ENCODE measurements at regions not wholly inside any gene's neighbourhood (a gene's known extent, or its start where the extent isn't known, plus 50 kb on each side); places are given as distances from the start of the nearest gene placed in this dataset.
"Not testable (repeated sequence)": the region's sequence is repeated elsewhere in the genome, so short reads cannot be mapped to it uniquely, and the experiment has no call there.

DNA sequence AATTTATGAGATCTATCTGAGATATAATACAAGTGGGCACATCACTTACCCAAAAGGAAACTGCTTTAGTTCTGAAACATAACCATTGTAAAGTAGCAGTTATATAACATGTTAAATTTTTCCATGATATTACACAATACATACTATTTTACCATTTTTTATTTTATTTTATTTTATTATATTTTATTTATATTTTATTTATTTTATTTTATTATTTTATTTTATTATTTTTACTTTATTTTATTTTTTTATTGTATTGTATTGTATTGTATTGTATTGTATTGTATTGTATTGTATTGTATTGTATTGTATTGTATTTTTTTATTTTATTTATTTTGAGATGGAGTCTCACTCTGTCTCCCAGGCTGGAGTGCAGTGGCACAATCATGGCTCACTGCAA is 1095.9 kb downstream of the SUCLG1 start:
- DNase-seq: not testable (repeated sequence)

GRCh38 chr2:83359336-83359735 is 1099.7 kb downstream of the SUCLG1 start:
- no peak for DNase-seq

DNA sequence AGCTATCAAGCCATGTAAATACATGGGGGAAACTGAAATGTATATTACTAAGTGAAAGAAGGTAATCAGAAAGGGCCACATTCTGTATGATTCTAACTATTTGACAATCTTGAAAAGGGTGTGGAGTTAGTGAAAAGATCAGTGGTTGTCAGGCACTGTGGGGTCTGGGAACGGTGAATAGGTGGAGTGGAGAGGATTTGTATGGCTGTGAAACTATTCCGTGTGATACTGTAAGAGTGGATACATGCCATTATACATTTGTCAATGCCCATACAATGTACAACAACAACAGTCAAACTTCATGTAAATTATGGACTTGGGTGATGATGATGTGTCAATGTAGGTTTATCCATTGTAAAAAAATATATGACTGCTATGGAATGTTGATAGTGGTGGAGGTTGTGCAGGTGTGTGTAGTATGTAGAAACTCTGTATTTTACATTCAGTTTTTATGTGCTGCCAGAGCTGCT is 1116.2 kb downstream of the SUCLG1 start:
- DNase-seq: no peak

- DNase-seq: no peak
These were observed 1118.7 kb downstream of the SUCLG1 start for GRCh38 chr2:83340424-83340823.

- not testable (repeated sequence) for DNase-seq
These were observed 1119.1 kb downstream of the SUCLG1 start for GRCh38 chr2:83339942-83340341.

- DNase-seq: no peak
These were observed 1127.3 kb downstream of the SUCLG1 start for GRCh38 chr2:83331810-83332209.

- no peak for DNase-seq
These were observed 1136.0 kb downstream of the SUCLG1 start for GRCh38 chr2:83323038-83323437.

DNA sequence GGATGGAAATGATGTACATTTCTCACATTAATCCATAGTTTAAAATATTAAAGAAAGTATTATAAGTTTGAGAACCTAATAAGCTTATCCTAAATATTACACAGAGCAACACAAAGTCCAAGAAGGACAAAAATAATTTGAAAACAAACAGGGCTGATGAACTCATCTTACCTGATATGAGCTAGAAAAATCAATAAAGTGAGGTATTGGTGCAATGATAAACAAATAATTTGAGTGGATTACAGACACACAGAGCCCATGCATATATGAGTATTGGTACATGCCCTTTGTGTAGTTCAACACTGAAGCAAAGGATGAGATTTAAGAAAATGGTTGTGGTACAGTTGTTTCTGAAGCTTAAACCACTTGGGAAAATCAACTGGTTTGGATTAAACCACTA is 1139.0 kb downstream of the SUCLG1 start:
- no peak for DNase-seq

DNA sequence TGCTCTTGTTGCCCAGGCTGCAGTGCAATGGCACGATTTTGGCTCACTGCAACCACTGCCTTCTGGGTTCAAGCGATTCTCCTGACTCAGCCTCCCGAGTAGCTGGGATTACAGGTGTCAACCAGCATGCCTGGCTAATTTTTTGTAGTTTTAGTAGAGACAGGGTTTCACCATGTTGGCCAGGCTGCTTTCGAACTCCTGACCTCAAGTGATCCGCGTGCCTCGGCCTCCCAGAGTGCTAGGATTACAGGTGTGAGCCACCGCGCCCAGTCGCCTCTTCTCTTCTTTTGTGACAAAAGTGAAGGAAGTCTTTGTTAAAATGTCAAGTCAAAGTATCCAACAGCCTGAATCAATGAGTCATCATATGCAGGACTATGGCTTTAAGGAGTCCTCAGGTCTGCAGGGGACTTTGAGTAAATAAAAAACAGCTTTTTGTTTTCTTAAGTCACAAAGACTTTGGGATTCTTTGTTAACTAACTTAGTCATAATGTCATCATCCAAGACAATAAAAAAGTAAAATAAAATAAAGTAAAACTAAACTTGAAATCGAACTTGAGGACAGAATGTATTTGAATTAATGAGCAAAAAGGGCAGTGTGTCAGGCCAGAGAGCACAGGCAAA is 1153.2 kb downstream of the SUCLG1 start:
- no peak for DNase-seq

DNA sequence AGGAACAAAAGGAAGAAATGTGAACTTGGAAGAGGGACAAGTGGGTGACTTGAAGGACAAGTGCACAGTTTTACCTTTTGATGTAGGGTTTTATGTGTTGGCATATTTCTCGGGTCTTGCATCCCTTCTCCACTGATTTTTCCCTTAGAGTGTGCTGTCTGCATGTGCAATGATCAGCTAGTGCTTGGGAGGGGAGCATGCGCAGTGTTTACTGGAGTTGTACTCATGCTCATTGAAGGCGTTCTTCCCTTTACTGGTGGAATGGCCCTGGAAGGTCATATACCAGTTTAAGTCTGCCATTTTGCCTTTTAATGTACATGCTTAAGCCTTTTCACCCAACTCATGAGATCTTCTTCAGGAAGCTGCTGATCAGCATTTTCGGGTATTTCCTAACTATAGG is 1168.0 kb downstream of the SUCLG1 start:
- DNase-seq: no peak

DNA sequence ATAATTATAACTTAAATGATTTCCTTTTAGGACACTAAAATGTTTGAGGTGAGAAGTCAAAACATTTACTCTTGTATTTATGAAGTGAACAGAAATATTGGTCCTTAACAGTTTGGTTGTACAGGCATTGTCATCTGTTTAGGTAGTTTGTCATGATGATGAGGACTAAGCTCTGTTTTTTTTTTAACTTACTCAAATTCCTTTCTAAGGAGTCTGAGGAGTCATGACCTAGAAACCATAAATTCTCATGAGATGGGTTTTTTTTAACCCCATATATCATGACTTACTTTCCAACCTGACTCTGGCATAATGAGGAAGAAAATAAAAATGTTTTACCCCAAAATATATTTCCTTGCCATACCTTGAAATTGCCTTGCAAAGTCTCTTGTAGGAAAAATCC is 1176.2 kb downstream of the SUCLG1 start:
- no peak for DNase-seq

DNA sequence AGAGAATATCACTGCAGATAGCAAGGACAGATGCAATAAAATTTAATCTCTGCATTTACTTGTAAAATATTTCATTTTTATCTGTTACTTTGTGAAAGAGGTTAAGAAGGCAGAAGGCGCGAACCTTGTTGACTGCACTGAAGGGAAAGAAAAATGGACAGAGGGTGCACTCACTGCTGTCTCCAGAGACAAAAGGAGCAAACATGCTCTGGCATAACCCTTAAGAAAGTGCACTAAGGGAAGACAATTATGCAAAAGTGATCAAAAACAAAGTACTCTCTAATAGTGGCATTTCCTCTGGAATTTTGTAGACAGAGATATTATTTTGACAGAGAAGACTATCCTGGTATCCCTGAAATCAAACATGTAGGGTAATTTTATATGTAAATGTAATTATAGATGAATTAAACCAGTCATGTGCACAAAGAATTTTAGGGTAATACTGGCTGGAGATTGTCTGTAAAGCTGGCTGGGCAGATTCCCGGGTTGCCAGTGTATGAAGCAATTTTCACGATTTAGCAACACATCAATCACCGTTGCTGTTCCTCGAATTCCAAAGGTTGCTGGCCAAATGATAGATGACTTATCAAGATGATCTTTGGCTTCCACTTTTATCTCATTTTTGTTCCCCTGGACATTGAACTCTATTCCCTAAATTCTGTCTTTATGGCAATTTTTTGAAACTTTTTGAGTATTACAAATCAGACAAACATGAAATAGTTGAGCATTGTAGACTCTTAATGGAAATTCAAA is 1176.9 kb downstream of the SUCLG1 start:
- no peak for DNase-seq

DNA sequence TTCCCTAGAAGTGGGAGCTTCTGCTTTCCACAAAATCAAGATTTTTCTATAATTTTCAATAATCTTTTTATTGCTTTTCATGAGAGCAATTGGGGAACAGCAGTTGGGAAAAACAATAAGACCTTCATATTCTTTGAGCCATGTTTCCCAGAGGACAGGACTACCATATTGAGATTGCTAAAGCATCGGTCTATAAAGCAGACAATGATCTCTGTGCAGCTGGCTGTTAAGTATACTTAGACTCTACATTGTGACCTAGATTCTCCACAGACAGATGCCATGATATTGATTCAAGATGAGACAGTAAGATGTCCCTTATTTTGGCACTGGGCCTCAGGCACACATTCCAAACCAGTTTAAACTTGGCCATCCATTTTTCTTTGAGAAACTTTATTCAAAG is 1178.7 kb downstream of the SUCLG1 start:
- DNase-seq: no peak

DNA sequence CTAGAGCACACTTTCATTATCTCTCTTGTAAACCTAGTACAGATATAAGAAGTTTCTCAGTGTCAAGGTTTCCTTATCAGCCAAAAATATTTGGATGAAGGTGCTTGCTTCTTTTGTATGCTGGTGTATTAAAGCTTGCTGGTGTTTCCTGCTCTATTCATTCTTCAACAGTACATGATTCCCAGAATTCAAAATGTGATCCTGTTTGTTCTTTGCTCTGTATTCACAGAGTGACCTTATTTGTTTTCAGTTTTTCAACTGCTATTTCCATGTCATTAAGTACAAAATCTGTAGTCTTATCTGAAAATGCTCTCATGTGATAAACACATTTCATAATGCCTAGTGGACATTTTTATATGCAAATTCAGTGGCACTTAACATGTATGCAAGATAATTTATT is 1185.8 kb downstream of the SUCLG1 start:
- no peak for DNase-seq

- DNase-seq: no peak
These were observed 1197.4 kb downstream of the SUCLG1 start for GRCh38 chr2:83261591-83262136.

- DNase-seq: no peak
These were observed 1205.2 kb downstream of the SUCLG1 start for GRCh38 chr2:83253848-83254247.

DNA sequence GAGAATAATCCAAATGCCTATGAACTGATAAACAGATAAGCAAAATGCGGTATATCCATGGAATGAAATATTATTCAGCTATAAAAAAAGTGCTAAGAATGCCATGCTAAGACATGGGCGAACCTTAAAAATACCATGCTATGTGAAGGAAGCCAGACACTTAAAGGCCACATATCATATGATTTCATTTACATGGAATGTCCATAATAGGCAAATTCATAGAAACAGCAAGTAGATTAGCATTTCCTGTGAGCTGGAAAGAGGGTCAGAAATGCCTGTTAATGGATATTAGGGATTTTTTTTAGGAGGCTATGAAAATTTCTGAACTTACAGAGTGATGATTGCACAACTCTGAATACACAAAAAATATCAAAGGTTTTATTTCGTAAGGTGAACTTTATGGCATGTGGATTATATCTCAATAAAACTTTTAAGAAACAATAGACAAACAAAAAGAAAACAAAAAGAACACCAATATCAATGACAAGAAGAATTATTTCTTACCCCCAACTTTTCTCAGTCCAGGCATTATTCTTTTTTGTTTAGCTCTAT is 1207.7 kb downstream of the SUCLG1 start:
- no peak for DNase-seq

DNA sequence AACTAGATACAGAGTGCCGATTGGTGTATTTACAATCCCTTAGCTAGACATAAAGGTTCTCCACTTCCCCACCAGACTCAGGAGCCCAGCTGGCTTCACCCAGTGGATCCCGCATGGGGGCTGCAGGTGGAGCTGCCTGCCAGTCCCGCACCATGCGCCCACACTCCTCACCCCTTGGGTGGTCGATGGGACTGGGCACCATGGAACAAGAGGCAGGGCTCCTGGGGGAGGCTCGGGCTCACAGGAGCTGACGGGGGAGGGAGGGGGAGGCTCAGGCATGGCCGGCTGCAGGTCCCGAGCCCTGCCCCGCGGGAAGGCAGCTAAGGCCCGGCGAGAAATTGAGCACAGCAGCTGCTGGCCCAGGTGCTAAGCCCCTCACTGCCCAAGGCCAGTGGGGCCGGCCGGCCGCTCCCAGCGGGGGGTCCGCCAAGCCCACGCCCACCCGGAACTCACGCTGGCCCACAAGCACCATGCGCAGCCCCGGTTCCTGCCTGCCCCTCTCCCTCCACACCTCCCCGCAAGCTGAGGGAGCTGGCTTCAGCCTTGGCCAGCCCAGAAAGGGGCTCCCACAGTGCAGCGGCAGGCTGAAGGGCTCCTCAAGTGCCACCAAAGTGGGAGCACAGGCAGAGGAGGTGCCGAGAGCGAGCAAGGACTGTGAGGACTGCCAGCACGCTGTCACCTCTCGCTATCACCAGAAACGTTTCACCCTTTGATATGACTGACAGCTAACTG is 1213.1 kb downstream of the SUCLG1 start:
- not testable (repeated sequence) for DNase-seq

GRCh38 chr2:83240611-83241010 is 1218.5 kb downstream of the SUCLG1 start:
- DNase-seq: no peak

DNA sequence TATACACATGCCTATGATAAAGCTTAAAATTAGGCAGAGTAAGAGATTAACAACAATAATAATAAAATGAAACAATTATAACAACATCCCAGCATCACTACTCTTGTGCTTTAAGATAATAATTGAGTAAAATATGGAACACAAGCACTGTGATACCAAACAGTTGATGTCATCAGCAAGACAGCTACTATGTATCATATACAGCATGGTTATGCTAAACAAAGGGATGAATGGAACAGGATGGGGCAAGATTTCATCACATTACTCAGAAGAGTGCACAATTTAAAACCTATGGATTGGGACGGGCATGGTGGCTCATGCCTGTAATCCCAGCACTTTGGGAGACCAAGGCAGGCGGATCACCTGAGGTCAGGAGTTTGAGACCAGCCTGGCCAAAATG is 1221.0 kb downstream of the SUCLG1 start:
- no peak for DNase-seq

- no peak for DNase-seq
These were observed 1224.8 kb downstream of the SUCLG1 start for GRCh38 chr2:83234246-83234645.

- DNase-seq: no peak
These were observed 1225.3 kb downstream of the SUCLG1 start for GRCh38 chr2:83233781-83234180.

DNA sequence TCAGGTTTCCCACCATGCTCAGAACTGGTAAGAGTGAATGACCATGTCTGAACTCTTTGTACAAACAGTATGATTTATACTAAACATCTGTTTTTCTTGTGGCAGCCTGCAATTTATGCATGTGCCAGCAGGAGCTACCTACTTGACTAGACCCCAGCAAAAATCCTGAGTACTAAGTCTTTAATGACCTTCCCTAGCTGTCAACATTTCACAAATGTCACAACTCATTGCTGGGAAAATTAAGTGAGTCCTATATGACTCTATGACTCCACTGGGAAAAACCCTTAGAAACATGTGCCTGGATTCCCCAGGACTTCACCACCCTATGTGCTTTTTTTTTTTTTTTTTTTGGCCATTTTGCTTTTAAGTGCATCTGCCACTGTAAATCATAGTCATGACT is 1225.8 kb downstream of the SUCLG1 start:
- no peak for DNase-seq

All from SHP77 (cell line).